Neutrophil (primary cell): ENCODE measurements at regions not wholly inside any gene's neighbourhood (a gene's known extent, or its start where the extent isn't known, plus 50 kb on each side); places are given as distances from the start of the nearest gene placed in this dataset.

Source experiments
- H3K27ac ChIP-seq: fragments of 200-600 bp; sonication (generic); 2 replicates; pipeline ENCODE4 v1.5.1; 2016; ENCODE audit warnings: mild to moderate bottlenecking, moderate library complexity
- H3K27me3 ChIP-seq: fragments of 200-600 bp; sonication (generic); 2 replicates; pipeline ENCODE4 v1.6.0; 2016; ENCODE audit warnings: mild to moderate bottlenecking
- H3K36me3 ChIP-seq: fragments of 200-600 bp; sonication (generic); 2 replicates; pipeline ENCODE4 v1.5.1; 2017
- H3K4me1 ChIP-seq, 2 experiments: fragments of 200-600 bp in 1 of 2; sonication (generic) in 1 of 2; 1 replicate in 1 of 2; 2 replicates in 1 of 2; pipeline versions ENCODE4 v1.5.1 to v1.6.1; 2013 to 2016; ENCODE audit warnings: low read depth in 1 of 2, low read length in 1 of 2, mild to moderate bottlenecking in 1 of 2, moderate library complexity in 1 of 2; ENCODE audit not compliant: control insufficient read depth in 1 of 2, insufficient read depth in 1 of 2
- H3K4me3 ChIP-seq, 2 experiments: fragments of 200-600 bp in 1 of 2; sonication (generic) in 1 of 2; 1 replicate in 1 of 2; 2 replicates in 1 of 2; pipeline ENCODE4 v1.5.1; 2013 to 2016; ENCODE audit warnings: low read depth in 1 of 2, low read length in 1 of 2, mild to moderate bottlenecking in 1 of 2, moderate library complexity in 1 of 2
- H3K9me3 ChIP-seq: fragments of 200-600 bp; sonication (generic); 2 replicates; pipeline ENCODE4 v1.5.1; 2016
- TF ChIP-seq, protein P1 (sequence below): fragments of 200-600 bp; sonication (generic); IDR thresholded peaks from 2 replicates; pipeline ENCODE4 v1.5.1; 2016; ENCODE audit warnings: antibody characterized with exemption

DNA sequence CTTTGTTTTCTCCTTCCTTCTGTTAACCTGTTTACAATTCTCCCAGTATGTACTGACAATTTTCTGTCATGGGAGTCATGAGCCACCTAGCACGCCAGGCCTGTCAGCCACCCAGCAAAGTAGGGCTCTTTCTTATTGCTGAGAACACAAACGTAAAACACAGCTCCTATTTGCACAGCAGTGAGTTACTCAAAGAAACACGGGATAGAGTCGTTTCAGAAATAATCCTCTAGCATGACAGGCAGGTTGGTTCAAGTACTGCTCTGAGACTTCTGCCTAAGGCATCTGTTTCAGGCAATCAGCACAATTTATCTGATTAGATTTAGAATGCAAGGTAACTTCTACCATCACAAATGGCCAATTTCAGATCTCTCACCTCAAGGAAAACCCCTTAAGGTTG, 88.8 kb downstream of the CD24 start:
- no peak overlapping the region for H3K27ac ChIP-seq
- no peaks in the 10 kb centered on the region for H3K9me3 ChIP-seq
- H3K27me3 ChIP-seq, result no peaks in the 10 kb centered on the region
- H3K4me3 ChIP-seq, result no peak overlapping the region
- H3K36me3 ChIP-seq, result no peaks in the 10 kb centered on the region
- TF ChIP-seq, protein P1, sequence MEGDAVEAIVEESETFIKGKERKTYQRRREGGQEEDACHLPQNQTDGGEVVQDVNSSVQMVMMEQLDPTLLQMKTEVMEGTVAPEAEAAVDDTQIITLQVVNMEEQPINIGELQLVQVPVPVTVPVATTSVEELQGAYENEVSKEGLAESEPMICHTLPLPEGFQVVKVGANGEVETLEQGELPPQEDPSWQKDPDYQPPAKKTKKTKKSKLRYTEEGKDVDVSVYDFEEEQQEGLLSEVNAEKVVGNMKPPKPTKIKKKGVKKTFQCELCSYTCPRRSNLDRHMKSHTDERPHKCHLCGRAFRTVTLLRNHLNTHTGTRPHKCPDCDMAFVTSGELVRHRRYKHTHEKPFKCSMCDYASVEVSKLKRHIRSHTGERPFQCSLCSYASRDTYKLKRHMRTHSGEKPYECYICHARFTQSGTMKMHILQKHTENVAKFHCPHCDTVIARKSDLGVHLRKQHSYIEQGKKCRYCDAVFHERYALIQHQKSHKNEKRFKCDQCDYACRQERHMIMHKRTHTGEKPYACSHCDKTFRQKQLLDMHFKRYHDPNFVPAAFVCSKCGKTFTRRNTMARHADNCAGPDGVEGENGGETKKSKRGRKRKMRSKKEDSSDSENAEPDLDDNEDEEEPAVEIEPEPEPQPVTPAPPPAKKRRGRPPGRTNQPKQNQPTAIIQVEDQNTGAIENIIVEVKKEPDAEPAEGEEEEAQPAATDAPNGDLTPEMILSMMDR, result no peak
- H3K4me1 ChIP-seq, result peaks cover 27 to 52% of the 10 kb centered on the region in 2 experiments

- H3K36me3 ChIP-seq, result no peaks in the 10 kb centered on the region
- no peak overlapping the region for H3K27ac ChIP-seq
- TF ChIP-seq, protein P1, result no peak
- no peaks in the 10 kb centered on the region for H3K9me3 ChIP-seq
- no peak overlapping the region for H3K4me3 ChIP-seq
- H3K27me3 ChIP-seq, result no peaks in the 10 kb centered on the region
- H3K4me1 ChIP-seq, result peaks cover 27 to 52% of the 10 kb centered on the region in 2 experiments
These were observed 90.0 kb downstream of the CD24 start for GRCh38 chr6:106884576-106884975.

DNA sequence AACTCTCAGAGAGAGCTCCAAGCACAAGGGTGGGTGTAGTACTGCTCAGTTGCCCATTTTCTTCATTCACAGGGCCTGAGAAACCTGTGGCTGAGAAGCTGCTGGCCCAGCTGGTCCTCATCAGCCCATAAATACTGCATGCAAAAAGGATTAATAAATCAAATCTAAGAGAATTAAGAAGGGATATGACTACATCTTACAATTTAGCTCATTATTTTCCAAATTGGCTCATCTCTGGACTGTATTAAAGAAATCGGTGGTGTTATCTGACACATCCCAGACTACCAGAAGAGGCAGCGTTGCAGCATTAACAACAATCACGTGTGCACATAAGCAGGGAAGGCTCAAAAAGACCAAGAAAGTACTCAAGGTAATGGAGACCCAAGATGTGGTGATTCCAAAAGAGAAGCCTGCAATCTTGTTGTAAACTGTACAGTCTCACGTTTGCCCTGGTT, 90.7 kb downstream of the CD24 start:
- peaks cover 27 to 48% of the 10 kb centered on the region in 2 experiments for H3K4me1 ChIP-seq
- no peaks in the 10 kb centered on the region for H3K36me3 ChIP-seq
- no peak overlapping the region for H3K4me3 ChIP-seq
- no peaks in the 10 kb centered on the region for H3K27me3 ChIP-seq
- TF ChIP-seq, protein P1, result no peak
- no peak overlapping the region for H3K27ac ChIP-seq
- no peaks in the 10 kb centered on the region for H3K9me3 ChIP-seq

DNA sequence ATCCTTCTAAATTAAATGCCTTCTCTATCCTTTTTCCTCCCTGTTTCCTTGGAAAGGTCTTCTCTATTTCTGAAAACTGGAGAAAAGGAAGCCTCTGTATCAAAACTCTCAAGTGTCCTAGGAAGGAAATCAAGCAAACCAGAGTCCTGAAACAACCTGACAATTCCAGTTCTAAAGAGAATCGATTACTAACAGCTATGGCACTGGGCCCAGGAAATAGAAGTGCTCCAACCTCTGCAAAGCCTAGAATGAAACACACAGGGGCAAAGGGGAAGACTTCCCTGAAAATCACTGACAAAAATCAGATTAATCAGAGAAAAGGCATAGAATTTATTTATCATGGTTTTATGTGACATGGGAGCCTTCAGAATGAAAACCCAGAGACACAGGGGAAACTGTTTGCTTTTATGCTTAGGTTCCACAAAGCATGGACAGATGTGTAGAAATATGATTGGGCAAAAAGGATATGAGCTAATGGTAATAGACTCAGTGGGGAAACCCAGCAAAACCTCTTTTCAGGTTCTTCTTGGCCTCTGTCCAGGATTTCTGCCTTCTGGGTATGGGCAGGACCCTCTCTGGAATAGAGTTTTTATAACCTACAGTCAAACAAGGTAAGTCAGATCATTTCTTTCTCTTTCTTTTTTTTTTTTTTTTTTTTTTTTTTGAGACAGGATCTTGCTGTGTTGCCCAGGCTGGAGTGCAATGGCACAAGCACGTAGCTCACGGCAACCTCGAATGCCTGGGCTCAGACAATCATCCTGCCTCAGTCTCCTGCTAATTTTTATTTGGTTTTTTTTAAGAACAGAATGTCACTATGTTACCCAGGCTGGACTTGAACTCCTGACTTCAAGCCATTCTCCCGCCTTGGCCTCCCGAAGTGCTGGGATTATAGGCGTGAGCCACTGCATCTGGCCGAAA, 91.7 kb downstream of the CD24 start:
- Histone ChIP-seq H3K4me1 (peaks cover 22 to 39% of the 10 kb centered on the region in 2 experiments), H3K36me3 (no peaks in the 10 kb centered on the region), H3K27me3 (no peaks in the 10 kb centered on the region), H3K4me3 (peak overlapping the region in 1 of 2 experiments; percentile 19), H3K9me3 (no peaks in the 10 kb centered on the region), H3K27ac (peak overlapping the region; percentile 63)
- TF ChIP-seq, protein P1, result no peak

GRCh38 chr6:106882138-106882537, 92.4 kb downstream of the CD24 start:
- TF ChIP-seq, protein P1, result no peak
- Histone ChIP-seq H3K4me3 (no peak overlapping the region), H3K9me3 (no peaks in the 10 kb centered on the region), H3K4me1 (peaks cover 22 to 37% of the 10 kb centered on the region in 2 experiments), H3K27ac (peak overlapping the region; percentile 63), H3K27me3 (no peaks in the 10 kb centered on the region), H3K36me3 (no peaks in the 10 kb centered on the region)
